ENCODE measurements at regions not wholly inside any gene's neighbourhood (a gene's known extent, or its start where the extent isn't known, plus 50 kb on each side); places are given as distances from the start of the nearest gene placed in this dataset.

GRCh38 chr11:27868226-27868625, 168.0 kb upstream of the BDNF start:
- no peak for DNase-seq
- in situ Hi-C loops (cut with MboI; ENCODE audit: low pct_ligation_motif_present in 1 of 4, low pct_unique_long_range_greater_than_20kb in 1 of 4, low sequenced_read_pairs in 3 of 4) (no loop called here), intact Hi-C loops (cut with DNase I; ENCODE audit: low total_unique reads) (no loop called here)
- no peak for TF ChIP-seq CTCF (IDR thresholded peaks at IDR 0.05)
- TF ChIP-seq POLR2AphosphoS5 (IDR thresholded peaks at IDR 0.05): no peak
- TF ChIP-seq POLR2A (IDR thresholded peaks at IDR 0.05): no peak
- no peak for TF ChIP-seq EP300 (IDR thresholded peaks at IDR 0.05; ENCODE audit: low read depth)
- Histone ChIP-seq H3K4me1 (peaks cover 0 to 6% (median 0%) of the 10 kb centered on the region in 4 donors), H3K36me3 (no peaks in the 10 kb centered on the region), H3K27me3 (no peaks in the 10 kb centered on the region), H3K9me3 (no peaks in the 10 kb centered on the region), H3K27ac (no peak overlapping the region), H3K4me3 (no peak overlapping the region)
- WGBS, 2 donors (ENCODE audit: low coverage in 1 of 2): 50 to 72% methylated on average over 1 of the region's 1 CpG

- intact Hi-C loops (cut with DNase I; ENCODE audit: low total_unique reads): no loop called here
- no peak overlapping the region for H3K4me3 ChIP-seq
- H3K27me3 ChIP-seq: no peaks in the 10 kb centered on the region
- H3K9me3 ChIP-seq: no peaks in the 10 kb centered on the region
- 64 to 67% methylated on average over 2 to 3 of the region's 3 CpGs for WGBS, 2 donors (ENCODE audit: low coverage in 1 of 2)
- H3K4me1 ChIP-seq: peaks cover 0 to 6% (median 0%) of the 10 kb centered on the region in 4 donors
- no peaks in the 10 kb centered on the region for H3K36me3 ChIP-seq
- in situ Hi-C loops (cut with MboI; ENCODE audit: low pct_ligation_motif_present in 1 of 4, low pct_unique_long_range_greater_than_20kb in 1 of 4, low sequenced_read_pairs in 3 of 4): no loop called here
- H3K27ac ChIP-seq: no peak overlapping the region
- no peak for DNase-seq
- TF ChIP-seq EP300 (IDR thresholded peaks at IDR 0.05; ENCODE audit: low read depth) (no peak), POLR2AphosphoS5 (IDR thresholded peaks at IDR 0.05) (no peak), POLR2A (IDR thresholded peaks at IDR 0.05) (no peak), CTCF (IDR thresholded peaks at IDR 0.05) (no peak)
Observed at GRCh38 chr11:27865105-27865504, 164.8 kb upstream of the BDNF start.

- intact Hi-C loops (cut with DNase I; ENCODE audit: low total_unique reads) (no loop called here), in situ Hi-C loops (cut with MboI; ENCODE audit: low pct_ligation_motif_present in 1 of 4, low pct_unique_long_range_greater_than_20kb in 1 of 4, low sequenced_read_pairs in 3 of 4) (no loop called here)
- peaks cover 0 to 6% (median 0%) of the 10 kb centered on the region in 4 donors for H3K4me1 ChIP-seq
- no peak for TF ChIP-seq CTCF (IDR thresholded peaks at IDR 0.05)
- no peak for TF ChIP-seq EP300 (IDR thresholded peaks at IDR 0.05; ENCODE audit: low read depth)
- no peak for TF ChIP-seq POLR2A (IDR thresholded peaks at IDR 0.05)
- no peak for TF ChIP-seq POLR2AphosphoS5 (IDR thresholded peaks at IDR 0.05)
- no peaks in the 10 kb centered on the region for H3K9me3 ChIP-seq
- no peaks in the 10 kb centered on the region for H3K27me3 ChIP-seq
- DNase-seq: no peak
- no peak overlapping the region for H3K4me3 ChIP-seq
- no peak overlapping the region for H3K27ac ChIP-seq
- 64% methylated on average over 1 of the region's 1 CpG; no CpG with 5 or more reads in 1 of the 2 donors for WGBS, 2 donors (ENCODE audit: low coverage in 1 of 2)
- H3K36me3 ChIP-seq: no peaks in the 10 kb centered on the region
Observed at GRCh38 chr11:27864611-27865010, 164.4 kb upstream of the BDNF start.

GRCh38 chr11:27864091-27864491, 163.8 kb upstream of the BDNF start:
- no peak overlapping the region for H3K4me3 ChIP-seq
- DNase-seq: peak; percentile 65
- no peak for TF ChIP-seq EP300 (IDR thresholded peaks at IDR 0.05; ENCODE audit: low read depth)
- TF ChIP-seq POLR2A (IDR thresholded peaks at IDR 0.05): no peak
- no peak for TF ChIP-seq POLR2AphosphoS5 (IDR thresholded peaks at IDR 0.05)
- TF ChIP-seq CTCF (IDR thresholded peaks at IDR 0.05): no peak
- in situ Hi-C loops (cut with MboI; ENCODE audit: low pct_ligation_motif_present in 1 of 4, low pct_unique_long_range_greater_than_20kb in 1 of 4, low sequenced_read_pairs in 3 of 4): no loop called here
- no peaks in the 10 kb centered on the region for H3K27me3 ChIP-seq
- no peaks in the 10 kb centered on the region for H3K9me3 ChIP-seq
- peaks cover 0 to 6% (median 0%) of the 10 kb centered on the region in 4 donors for H3K4me1 ChIP-seq
- H3K27ac ChIP-seq: no peak overlapping the region
- intact Hi-C loops (cut with DNase I; ENCODE audit: low total_unique reads): no loop called here
- no peaks in the 10 kb centered on the region for H3K36me3 ChIP-seq
- WGBS, 2 donors (ENCODE audit: low coverage in 1 of 2): 0 to 20% methylated on average over 1 to 4 of the region's 4 CpGs
